NCI-H146 (cell line): ENCODE measurements at regions not wholly inside any gene's neighbourhood (a gene's known extent, or its start where the extent isn't known, plus 50 kb on each side); places are given as distances from the start of the nearest gene placed in this dataset.
"Not testable (repeated sequence)": the region's sequence is repeated elsewhere in the genome, so short reads cannot be mapped to it uniquely, and the experiment has no call there.

Experiments
- DNase-seq: peaks from one replicate; lab custom pipeline; 2025; lab: John Stamatoyannopoulos, UW

DNA sequence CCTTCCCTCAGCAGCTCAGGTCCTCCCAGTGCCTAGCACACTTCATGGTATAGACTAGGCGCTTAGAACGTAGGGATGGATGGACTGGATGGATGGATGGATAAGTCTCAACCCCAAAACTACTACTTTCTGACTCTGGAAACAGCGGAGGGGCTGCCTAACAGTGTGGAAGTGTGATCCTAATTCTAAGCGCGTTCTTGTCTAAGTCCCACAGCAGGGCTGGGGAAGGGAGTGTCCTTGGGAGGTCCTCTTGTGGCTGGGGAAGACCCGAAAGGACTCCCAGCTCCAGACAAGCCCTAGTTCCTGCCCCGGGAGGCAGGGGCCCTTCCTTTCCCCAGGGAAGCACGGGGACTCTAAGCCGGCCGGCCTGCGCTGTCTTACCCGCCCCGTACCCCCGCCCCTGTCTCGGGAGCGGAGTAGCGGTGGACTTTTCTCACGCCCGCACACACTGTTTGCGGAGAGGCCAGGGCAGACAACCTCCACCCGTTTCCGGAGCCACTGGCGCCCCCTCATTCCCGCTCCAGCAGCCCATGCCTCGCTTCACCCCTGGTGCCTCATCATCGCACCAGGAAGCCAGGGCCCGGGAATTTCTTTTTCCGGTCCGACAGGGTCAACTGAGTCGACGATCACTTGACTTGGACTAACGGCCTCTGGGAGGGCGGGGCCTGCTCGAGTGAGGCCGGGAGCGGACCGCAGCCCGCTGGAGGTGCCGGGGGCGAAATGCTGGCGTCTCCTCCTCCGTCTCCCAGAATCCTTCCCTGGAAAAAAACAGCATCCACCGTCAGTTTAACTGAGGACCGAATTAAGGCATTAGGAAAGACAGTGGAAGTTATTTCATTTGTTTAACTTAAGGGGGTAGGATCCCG, 133.3 kb downstream of the TBC1D2B start:
- peak; percentile 84 for DNase-seq

DNA sequence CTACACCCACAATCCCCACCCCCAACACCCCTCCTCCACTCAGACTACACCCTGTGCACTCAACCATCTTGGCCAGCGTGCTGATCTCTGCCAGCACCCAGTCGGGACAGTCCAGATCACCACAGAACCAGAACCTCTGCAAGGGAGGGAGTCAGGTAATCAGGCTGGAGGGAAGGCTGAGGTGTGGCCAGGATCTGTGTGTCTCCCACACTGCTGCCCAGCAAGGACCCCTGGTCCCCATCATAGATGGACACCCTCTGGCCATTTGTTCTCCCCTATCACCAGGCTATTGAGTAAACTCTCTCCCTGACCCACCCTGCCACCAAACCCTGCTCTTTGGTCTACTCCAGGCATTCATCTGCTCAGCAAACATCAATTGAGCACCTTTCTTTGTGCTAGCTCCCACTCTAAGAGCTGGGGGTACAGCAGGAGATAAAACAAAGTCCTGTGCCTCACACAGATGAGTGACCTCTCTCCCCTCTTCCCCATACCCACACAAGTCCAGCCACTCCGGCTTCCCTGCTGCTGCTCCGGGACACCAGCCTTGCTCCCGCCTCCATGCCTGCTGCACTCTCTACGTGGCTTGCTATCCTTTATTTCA, 134.8 kb downstream of the TBC1D2B start:
- DNase-seq, result no peak

DNA sequence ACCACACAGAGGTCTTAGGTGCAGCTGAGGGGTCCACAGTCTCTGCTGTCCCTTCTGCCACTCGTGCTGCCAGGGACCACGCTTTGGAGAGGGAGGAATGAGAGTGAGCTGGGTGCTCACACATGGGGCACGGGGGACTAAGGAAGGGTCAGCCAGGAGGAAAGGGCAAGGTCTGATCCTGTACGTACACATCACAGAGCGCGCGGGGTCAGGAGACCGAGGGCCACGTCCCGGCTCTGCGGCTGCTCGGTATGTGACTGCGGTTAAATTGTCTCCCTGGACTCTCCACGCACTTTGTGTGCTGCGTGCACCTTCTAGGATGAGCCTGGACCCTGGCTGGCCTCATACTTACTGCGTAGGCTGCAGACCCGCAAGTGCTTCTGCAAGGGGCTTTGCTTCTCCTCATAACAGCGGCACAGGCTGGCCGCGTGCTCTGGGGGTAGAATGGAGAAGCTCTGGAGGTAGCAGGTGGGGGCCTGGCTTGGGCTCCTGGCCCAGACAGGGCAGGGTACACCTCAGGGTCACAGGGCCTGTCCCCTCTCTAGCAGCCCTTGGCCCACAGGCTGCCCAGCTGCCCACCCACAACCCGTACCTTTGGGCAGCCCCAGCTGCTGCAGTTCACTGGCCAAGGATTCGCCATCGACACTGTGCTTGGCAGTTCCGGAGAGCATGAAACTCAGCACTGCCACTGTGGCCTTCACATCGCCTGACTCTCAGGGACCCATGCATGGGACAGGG, 136.3 kb downstream of the TBC1D2B start:
- not testable (repeated sequence) for DNase-seq

DNA sequence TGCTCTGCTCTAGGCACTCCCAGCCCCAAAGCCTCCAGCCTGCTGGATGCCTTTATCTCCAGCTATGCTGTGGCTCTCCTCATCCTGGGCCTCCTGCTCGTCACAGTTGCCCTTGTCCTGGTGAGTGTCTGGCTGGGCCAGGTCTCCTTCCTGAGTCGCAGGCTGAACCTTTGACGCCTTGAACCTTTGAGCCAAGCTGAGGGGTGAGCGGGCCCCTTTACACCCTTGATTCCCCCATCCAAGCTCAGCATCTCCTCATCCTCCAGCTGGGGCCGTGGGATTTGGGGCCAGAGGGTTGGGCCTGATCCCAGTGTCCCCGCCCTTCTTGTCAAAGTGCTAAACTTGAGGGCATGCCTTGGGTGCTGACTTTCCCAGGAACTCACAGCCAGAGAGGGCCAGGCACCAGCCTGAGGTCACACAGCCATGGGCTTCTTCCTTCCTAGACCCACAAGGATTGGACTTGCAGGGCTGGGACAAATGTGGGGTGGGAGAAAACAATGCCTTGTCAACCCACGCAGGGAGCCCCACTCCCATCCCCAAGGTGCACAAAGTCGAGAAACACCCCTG, 137.0 kb downstream of the TBC1D2B start:
- DNase-seq, result no peak

DNA sequence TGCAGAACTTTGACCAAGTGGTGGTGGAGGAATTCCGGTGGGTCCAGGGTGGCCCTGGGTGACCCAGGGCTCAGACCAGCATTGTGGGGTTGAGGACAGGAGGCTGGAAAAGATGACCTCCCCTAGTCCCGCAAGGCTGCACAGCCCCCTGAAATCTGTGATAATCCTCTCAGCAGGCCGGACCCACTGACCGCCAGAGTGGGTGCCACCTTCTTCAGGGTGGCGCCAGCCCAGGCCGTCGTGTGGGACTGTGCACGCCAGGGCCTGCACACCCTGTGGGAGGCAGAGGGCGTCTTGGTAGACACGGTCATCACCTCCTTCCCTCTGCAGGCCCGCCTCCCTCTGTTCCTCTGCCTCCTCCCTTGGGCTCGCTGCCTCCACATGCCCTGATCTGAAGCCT, 137.7 kb downstream of the TBC1D2B start:
- DNase-seq, result no peak

DNA sequence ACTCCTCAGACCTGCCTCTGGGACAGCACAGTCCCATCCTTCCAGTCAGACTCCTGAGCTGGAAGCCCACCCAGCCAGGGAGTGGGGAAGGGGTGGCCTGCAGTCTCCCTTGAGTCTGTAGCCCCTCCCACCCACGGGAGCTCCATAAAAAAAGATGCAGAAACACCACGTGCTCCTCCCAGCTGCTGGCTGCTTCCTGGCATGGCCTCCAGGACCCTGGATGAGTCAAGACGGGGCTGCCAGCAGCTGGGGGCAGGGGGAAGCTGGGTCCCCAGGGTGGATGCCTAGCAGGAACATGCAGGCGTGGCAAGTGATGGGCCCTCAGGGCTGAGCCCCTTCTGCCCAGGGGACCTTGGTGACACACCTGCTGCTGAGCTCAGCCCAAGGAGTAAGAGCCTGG, 138.5 kb downstream of the TBC1D2B start:
- not testable (repeated sequence) for DNase-seq

DNA sequence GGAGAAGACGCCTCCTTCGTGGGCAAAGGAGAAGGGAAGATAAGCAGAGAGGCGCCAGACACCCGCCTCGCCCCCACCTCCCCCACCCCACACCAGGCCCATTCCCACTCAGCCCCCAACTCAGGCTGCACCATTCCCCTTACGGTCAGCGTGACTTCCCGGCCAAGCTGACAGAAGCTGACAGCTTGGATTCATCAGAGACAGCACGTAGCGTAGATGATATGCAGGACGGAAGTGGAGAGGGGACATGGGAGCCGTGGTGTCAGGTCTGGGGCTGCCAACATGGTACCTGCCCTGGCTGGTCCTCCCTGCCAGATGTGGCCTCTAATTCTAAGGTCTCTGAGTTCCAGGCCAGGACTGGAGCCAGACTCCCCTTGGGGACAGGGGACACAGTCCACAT, 139.0 kb downstream of the TBC1D2B start:
- DNase-seq, result not testable (repeated sequence)

DNA sequence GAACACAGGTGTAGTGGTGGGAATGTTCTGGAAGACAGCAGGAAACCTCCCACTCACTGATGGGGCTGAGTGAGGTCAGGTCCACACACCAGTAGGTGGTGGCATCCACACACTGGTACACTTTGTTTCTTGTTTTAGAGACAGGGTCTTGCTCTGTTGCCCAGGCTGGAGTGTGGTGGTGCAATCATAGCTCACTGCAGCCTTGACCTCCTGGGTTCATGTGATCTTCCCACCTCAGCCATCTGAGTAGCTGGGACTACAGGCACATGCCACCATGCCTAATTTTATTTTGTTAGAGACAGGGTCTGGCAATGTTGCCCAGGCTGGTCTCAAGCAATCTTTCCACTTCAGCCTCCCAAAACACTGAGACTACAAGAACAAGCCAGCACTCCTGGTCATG, 140.9 kb downstream of the TBC1D2B start:
- not testable (repeated sequence) for DNase-seq

DNA sequence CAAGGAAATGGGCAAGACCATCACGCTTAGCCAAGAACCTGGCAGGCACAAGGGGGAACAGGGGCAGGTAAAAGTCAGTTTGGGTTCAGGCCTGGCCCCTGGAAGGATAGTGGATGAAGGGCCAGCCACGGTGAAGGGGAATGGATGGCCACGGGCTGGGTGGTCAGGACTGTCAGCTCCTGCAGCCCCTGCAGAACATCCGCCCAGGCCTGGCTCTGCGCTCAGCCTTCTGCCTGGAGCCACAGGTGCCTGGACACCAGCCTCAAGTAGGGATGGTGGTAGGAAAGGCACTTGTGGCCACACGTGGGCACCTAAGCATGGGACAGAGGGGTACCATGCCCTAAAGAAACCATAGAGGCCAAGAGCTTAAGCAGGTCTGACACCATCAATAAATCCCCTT, 143.0 kb downstream of the TBC1D2B start:
- not testable (repeated sequence) for DNase-seq

DNA sequence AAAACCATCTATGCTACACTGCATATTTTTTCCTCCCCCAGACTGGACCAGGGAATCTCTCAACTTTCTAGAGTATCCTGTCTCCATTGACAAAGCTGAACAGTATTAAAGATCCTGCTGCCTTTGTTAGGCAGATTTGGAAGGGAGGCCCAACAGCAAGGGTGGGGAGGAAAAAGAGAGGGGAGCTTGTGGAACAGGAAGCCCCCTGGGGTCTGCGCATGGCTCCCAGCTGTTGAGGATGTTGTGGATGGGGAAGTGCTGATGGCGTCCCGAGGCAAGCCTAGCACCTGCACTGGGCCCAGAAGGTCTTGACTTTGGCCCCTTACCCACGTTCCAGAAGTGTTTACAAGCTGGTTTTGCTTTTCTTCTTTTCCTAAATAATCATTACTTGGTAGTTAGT, 146.6 kb downstream of the TBC1D2B start:
- DNase-seq, result not testable (repeated sequence)

DNA sequence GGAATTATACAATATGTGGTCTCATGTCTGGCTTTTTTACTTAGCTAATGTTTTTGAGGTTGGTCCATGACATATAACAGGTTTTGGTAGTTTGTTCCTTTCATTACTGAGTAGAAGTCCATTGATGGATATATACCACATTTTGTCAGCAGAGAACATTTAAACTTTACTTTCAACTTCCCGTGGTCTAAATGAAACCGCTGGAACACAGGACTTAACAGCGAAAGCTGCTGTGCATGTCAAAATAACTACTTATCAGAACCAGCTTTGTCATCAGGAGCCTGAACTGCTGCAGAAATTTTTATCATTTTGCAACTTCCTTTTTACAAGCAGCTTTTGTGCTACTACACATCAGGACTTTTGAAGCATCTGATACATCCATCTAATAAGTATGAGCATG, 147.0 kb downstream of the TBC1D2B start:
- not testable (repeated sequence) for DNase-seq

DNA sequence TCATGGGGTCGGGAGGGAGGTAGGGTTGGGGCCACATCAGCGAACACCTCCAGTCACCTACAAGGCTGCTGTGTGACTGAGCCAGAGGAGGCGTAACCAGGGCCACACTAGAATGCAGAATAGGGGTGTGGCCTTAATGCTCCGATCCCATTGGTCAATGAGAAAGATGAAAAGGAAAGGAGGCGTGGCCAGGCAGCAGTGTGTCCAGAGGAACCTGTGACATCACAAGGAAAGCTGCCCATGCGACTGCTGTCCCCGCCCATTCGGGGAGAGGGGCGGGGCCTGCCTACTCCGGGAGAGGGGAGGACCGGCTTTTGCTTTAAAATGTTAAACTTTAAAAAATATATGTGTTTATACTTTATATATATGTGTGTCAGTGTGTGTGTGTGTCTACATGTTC, 150.7 kb downstream of the TBC1D2B start:
- DNase-seq, result not testable (repeated sequence)

DNA sequence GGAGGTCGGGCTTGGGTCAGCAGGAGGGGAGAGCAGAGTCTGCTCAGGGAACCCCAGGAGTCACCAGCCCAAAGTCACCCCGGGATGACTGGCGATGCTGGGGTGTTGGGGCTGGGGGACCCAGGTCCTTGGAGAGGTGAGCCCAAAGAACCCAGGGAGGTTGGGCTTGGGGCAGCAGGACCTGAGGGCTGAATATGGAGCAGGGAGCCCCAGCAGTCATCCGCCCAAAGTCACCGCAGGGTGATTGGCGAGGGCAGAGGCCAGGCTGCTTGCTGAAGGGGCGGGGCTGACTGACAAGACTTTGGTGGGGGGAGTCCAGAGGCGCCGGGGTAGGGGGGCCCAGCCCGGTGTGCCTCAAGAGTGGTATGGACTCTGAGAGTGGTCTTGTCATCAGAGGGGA, 151.2 kb downstream of the TBC1D2B start:
- DNase-seq, result not testable (repeated sequence)

DNA sequence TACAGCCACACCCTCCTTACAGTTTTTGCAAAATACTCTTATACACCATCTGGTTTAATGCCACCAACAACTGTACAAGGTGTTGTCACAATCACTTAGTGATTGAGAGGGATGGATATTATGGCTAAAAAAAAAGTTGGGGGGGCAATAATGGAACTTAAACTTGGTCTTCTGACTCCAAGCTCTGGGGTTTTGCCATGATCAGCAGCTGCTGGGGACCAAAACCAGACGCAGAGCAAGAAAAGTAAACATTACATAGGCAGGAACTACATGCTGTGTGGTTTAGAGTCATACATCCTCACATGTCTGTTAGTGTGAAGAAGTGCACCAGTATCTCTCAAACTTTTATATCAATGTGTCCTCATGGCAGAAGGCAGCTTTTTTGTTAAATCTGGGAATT, 152.4 kb downstream of the TBC1D2B start:
- DNase-seq, result not testable (repeated sequence)

DNA sequence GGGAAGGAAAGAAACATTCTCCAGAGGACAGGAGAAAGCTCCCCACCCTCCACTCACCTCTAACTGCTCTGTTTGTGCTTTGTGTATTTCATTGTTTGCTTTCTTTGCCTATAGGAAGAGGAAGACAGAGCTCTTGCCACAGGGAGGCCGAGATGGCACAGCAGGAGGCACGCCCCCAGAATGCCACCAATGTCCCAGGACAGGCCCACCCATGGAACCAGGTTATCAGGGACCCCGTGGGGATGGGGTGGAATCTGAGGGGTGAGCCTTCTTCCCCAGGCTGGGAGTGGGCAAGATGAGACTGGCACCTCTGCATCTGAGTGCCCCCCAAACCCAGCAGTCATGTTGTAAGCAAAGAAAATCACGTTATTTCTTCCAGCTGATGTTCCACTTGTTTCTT, 155.8 kb downstream of the TBC1D2B start:
- DNase-seq, result no peak

DNA sequence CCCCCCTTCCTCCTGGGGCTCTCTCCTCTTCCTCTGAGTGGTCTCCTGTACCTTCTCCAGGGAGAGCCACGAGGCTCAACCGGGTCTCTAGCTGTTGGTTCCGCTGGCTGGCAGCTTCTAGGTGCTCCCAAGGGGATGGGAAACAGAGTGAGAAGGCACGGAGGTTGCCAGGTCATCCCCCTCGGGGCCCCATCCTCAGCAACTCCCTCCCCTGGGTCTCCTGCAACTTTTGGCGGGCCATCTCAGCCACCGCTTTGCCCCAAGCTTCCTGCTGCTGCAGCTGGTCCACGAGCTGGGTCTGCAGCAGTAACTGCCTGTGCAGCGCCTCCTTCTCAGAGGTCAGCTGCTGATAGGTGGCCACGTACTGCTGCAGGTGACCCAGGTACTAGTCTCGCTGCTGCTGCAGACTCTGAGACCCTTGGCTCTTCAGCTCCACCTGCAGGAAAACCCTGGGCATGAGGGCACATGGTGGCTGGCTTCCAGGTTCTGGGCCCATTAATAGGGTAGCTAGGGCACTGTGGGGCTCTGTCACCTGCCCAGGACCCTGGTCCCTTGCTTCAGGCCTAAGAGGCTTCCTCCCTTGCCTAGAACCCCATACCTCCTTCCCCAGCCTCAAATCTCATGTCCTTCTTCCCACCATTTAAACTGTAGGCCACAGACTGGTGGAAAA, 160.4 kb downstream of the TBC1D2B start:
- DNase-seq, result not testable (repeated sequence)

DNA sequence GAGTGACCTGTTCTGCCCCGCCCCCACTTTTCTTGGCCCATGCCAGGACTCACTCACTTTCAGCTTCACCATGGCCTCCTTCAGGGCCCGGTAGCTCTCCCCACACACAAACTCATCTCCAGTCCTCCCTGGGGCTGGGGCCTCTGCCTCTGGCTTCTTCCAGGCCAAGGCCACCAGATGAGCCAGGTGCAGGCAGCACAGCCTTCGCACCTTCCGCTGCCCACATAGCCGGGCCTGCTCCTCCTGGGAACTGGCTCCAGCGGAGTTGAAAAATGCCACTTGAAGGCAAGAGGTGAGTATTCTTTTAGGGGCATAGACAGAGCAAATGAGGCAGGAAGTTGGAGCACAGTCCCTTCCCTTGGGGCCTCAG, 161.6 kb downstream of the TBC1D2B start:
- not testable (repeated sequence) for DNase-seq

DNA sequence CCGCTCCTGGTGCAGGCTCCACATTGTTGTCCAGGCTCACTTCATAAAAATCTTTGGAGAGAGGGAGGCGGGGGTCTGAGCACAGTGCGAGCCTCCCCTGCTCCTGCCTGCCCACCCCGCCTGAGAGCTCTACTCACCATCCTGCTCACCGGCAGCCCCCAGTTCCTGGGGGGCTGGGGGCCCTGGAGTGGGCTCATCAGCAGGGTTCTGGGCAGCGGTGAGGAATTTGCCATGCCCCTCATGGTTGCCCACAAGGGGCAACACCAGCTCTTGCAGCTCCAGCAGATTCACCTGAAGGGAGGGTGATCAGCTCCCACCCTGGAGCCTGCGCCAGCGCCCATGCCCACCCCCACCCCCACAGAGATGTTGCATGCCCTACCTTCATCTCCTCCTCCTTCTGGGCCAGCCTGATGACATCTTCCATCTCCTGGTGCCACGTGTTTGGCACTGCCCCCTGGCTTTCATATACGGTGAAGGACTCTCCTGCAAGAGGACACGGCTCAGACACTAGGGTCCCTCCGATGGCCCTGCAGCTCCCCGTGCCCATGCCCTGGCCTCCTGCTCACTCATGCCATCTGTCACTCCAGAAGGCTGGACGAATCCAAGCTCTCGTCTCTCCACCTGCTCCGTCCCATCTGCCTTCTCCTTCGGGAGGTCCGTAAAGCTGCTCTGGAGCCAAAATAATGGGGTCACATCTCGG, 162.1 kb downstream of the TBC1D2B start:
- no peak for DNase-seq

DNA sequence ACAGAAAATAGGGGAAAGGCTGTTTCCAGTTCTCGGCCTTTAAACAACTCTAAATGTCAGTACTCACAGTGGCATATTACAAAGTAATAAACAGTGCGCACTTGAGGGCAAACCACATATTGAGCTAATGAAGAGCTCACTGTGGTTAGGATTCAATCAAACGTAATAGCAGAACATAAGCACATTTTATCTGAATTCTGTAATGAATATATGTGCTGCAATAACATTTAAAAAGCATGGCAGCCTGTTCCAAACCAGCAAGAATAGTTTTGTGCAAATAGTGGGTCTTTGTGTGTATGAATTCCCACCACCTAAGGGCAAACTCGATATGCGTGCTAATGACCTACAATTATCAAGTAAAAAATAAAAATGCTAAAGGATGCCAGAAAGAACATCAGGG, 163.0 kb downstream of the TBC1D2B start:
- not testable (repeated sequence) for DNase-seq

DNA sequence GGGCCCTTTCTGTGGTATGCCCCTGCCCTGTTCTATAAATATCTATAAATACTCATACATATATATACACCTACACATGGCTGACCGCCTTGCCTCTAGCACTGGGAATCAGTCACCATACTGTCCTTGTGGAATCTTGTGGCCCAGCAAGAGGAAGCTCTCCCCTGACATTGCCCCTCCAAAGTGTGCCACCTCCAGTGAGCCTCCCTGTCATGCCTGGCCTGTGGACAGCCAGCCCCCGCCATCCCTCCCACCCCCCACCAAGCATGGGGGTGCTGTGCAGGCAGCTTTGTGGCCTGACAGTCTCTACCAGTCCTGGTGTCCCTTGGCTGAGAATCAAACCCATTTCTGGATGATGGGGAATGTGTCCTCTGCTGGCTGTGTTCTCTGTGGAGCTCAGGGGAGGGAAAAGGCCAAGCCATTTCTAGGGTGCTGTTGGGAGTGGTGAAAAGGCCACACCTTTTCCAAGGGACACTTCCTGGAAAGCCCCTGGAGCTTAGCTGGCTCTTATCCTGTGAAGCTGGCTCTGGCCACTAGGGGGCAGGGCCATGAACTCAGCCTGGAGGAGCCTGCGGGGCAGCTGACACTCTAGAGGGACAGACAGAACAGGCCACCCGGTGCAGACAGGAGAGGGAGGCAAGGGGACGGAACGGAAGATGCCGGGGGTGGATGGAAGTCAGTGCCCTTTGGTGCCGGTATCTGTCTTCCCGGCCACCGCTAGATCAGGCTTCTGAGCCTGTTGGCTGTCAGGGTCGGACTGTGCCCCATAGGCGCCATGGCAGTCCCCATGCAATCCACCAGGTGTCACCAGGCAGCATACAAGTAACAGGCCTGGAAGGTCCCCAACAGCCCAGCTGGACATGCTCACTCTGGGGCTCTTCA, 167.2 kb downstream of the TBC1D2B start:
- peak; percentile 40 for DNase-seq
